ENCODE measurements at regions not wholly inside any gene's neighbourhood (a gene's known extent, or its start where the extent isn't known, plus 50 kb on each side); places are given as distances from the start of the nearest gene placed in this dataset.
"Not testable (repeated sequence)": the region's sequence is repeated elsewhere in the genome, so short reads cannot be mapped to it uniquely, and the experiment has no call there.

GRCh38 chr10:118870467-118871243, 115.9 kb upstream of the CACUL1 start:
- DNase-seq (ENCODE audit: low spot score) = peak; percentile 76

GRCh38 chr10:118871244-118871865, 116.6 kb upstream of the CACUL1 start:
- no peak for DNase-seq (ENCODE audit: low spot score)

GRCh38 chr10:118873091-118873737, 118.4 kb upstream of the CACUL1 start:
- no peak for DNase-seq (ENCODE audit: low spot score)

GRCh38 chr10:118873738-118874105, 119.0 kb upstream of the CACUL1 start:
- DNase-seq (ENCODE audit: low spot score) = no peak

- no peak for DNase-seq (ENCODE audit: low spot score)
These were observed 119.4 kb upstream of the CACUL1 start for GRCh38 chr10:118874171-118874570.

- no peak for DNase-seq (ENCODE audit: low spot score)
These were observed 120.3 kb upstream of the CACUL1 start for GRCh38 chr10:118875087-118875486.

GRCh38 chr10:118882741-118883140, 128.0 kb upstream of the CACUL1 start:
- no peak for DNase-seq (ENCODE audit: low spot score)

- DNase-seq (ENCODE audit: low spot score) = no peak
These were observed 137.3 kb upstream of the NANOS1 start for GRCh38 chr10:118892255-118892654.

GRCh38 chr10:118894891-118895290, 134.6 kb upstream of the NANOS1 start:
- not testable (repeated sequence) for DNase-seq (ENCODE audit: low spot score)

GRCh38 chr10:118900617-118901016, 128.9 kb upstream of the NANOS1 start:
- no peak for DNase-seq (ENCODE audit: low spot score)

GRCh38 chr10:118901380-118901779, 128.1 kb upstream of the NANOS1 start:
- DNase-seq (ENCODE audit: low spot score) = no peak

GRCh38 chr10:118901906-118902305, 127.6 kb upstream of the NANOS1 start:
- DNase-seq (ENCODE audit: low spot score) = no peak

- not testable (repeated sequence) for DNase-seq (ENCODE audit: low spot score)
These were observed 126.9 kb upstream of the NANOS1 start for GRCh38 chr10:118902656-118903055.

- DNase-seq (ENCODE audit: low spot score) = no peak
These were observed 126.3 kb upstream of the NANOS1 start for GRCh38 chr10:118903251-118903650.

GRCh38 chr10:118903691-118904090, 125.8 kb upstream of the NANOS1 start:
- DNase-seq (ENCODE audit: low spot score) = no peak

GRCh38 chr10:118904286-118904685, 125.2 kb upstream of the NANOS1 start:
- DNase-seq (ENCODE audit: low spot score) = no peak

GRCh38 chr10:118907051-118907450, 122.5 kb upstream of the NANOS1 start:
- DNase-seq (ENCODE audit: low spot score) = no peak

- DNase-seq (ENCODE audit: low spot score) = no peak
These were observed 120.8 kb upstream of the NANOS1 start for GRCh38 chr10:118908557-118909256.

GRCh38 chr10:118910702-118911101, 118.8 kb upstream of the NANOS1 start:
- no peak for DNase-seq (ENCODE audit: low spot score)

- peak; percentile 52 for DNase-seq (ENCODE audit: low spot score)
These were observed 118.2 kb upstream of the NANOS1 start for GRCh38 chr10:118911363-118911762.

GRCh38 chr10:118912961-118913600, 116.4 kb upstream of the NANOS1 start:
- no peak for DNase-seq (ENCODE audit: low spot score)

GRCh38 chr10:118913825-118914224, 115.7 kb upstream of the NANOS1 start:
- DNase-seq (ENCODE audit: low spot score) = no peak
